SIG-M5 treated with dmso at 0.1 percent for 504 hours (cell line): ENCODE measurements at regions not wholly inside any gene's neighbourhood (a gene's known extent, or its start where the extent isn't known, plus 50 kb on each side); places are given as distances from the start of the nearest gene placed in this dataset.
"Not testable (repeated sequence)": the region's sequence is repeated elsewhere in the genome, so short reads cannot be mapped to it uniquely, and the experiment has no call there.

Experiments
- DNase-seq: peaks from one replicate; lab custom pipeline; 2025; ENCODE audit not compliant: unreplicated experiment; lab: John Stamatoyannopoulos, UW

GRCh38 chr6:27775138-27775795 is 136.9 kb downstream of the OR2B2 start:
- DNase-seq: not testable (repeated sequence)

- not testable (repeated sequence) for DNase-seq
These were observed 138.0 kb downstream of the OR2B2 start for GRCh38 chr6:27774264-27774600.

- not testable (repeated sequence) for DNase-seq
These were observed 138.5 kb downstream of the OR2B2 start for GRCh38 chr6:27773542-27774263.

- peak; percentile 75 for DNase-seq
These were observed 139.8 kb downstream of the OR2B2 start for GRCh38 chr6:27772261-27773001.

GRCh38 chr6:27771235-27771634 is 141.0 kb downstream of the OR2B2 start:
- DNase-seq: peak; percentile 28

GRCh38 chr6:27770724-27771123 is 141.5 kb downstream of the OR2B2 start:
- no peak for DNase-seq

- DNase-seq: no peak
These were observed 143.6 kb downstream of the OR2B2 start for GRCh38 chr6:27768556-27768955.

- no peak for DNase-seq
These were observed 144.3 kb downstream of the OR2B2 start for GRCh38 chr6:27767851-27768250.

- DNase-seq: no peak
These were observed 145.8 kb downstream of the OR2B2 start for GRCh38 chr6:27766405-27766804.

- DNase-seq: no peak
These were observed 147.1 kb downstream of the OR2B2 start for GRCh38 chr6:27765028-27765590.

- peak; percentile 52 for DNase-seq
These were observed 150.8 kb downstream of the OR2B2 start for GRCh38 chr6:27761391-27761790.

- no peak for DNase-seq
These were observed 151.7 kb downstream of the OR2B2 start for GRCh38 chr6:27760464-27760863.

- DNase-seq: no peak
These were observed 152.3 kb downstream of the OR2B2 start for GRCh38 chr6:27759930-27760329.

GRCh38 chr6:27758491-27758890 is 153.7 kb downstream of the OR2B2 start:
- DNase-seq: no peak

GRCh38 chr6:27757307-27757706 is 154.9 kb downstream of the OR2B2 start:
- no peak for DNase-seq

GRCh38 chr6:27755768-27756167 is 156.4 kb downstream of the OR2B2 start:
- DNase-seq: peak; percentile 98

- no peak for DNase-seq
These were observed 157.8 kb downstream of the OR2B2 start for GRCh38 chr6:27754408-27754782.

- DNase-seq: peak; percentile 97
These were observed 158.4 kb downstream of the OR2B2 start for GRCh38 chr6:27753668-27754407.

- DNase-seq: peak; percentile 85
These were observed 159.9 kb downstream of the OR2B2 start for GRCh38 chr6:27752038-27752885.

- DNase-seq: no peak
These were observed 163.5 kb downstream of the OR2B2 start for GRCh38 chr6:27748661-27749060.
